ENCODE measurements at regions not wholly inside any gene's neighbourhood (a gene's known extent, or its start where the extent isn't known, plus 50 kb on each side); places are given as distances from the start of the nearest gene placed in this dataset.

GRCh38 chr9:18346745-18347144 is 127.2 kb upstream of the ADAMTSL1 start:
- no peak overlapping the region for H3K56ac ChIP-seq (ENCODE audit: insufficient read length, low read depth, low read length)
- H3K79me2 ChIP-seq (ENCODE audit: insufficient read depth, low read length) = no peaks in the 10 kb centered on the region
- H4K5ac ChIP-seq (ENCODE audit: insufficient read length, low read depth, low read length) = no peak overlapping the region
- H2BK5ac ChIP-seq (ENCODE audit: insufficient read length, low read length) = no peak overlapping the region
- H3K14ac ChIP-seq (ENCODE audit: insufficient read depth, low read length) = no peak overlapping the region
- H3K4me2 ChIP-seq (ENCODE audit: insufficient read depth, insufficient read length, low read length) = no peak overlapping the region
- H2AK5ac ChIP-seq (ENCODE audit: insufficient read length, low read length) = no peak overlapping the region
- Mint-ChIP-seq H3K27me3 (ENCODE audit: low read depth) (no peaks in the 10 kb centered on the region), H3K4me3 (no peak overlapping the region), H3K36me3 (ENCODE audit: insufficient read depth in 1 of 3, low read depth in 3 of 3) (no peaks in the 10 kb centered on the region), H3K9me3 (no peaks in the 10 kb centered on the region), H3K4me1 (peaks cover 4 to 9% of the 10 kb centered on the region in 2 experiments; a peak in 3 of 4 replicates), H3K27ac (no peak overlapping the region)
- no peak overlapping the region for H2AFZ ChIP-seq (ENCODE audit: low read length)
- H3K23me2 ChIP-seq (ENCODE audit: insufficient read length, low read depth, low read length, poor library complexity, severe bottlenecking) = no peaks in the 10 kb centered on the region
- no peak overlapping the region for H3K9ac ChIP-seq (ENCODE audit: extremely low read depth, insufficient read length, low read length)
- no peak overlapping the region for H4K8ac ChIP-seq (replicated peaks; ENCODE audit: insufficient read length, low read depth, low read length)
- H3T11ph ChIP-seq (ENCODE audit: low read length) = no peak overlapping the region
- no CpG with 5 or more reads among the region's 3 CpGs for WGBS (ENCODE audit: extremely low coverage, insufficient read length, low lambda C conversion rate)
- H3K4me1 ChIP-seq (ENCODE audit: insufficient read depth, low read length) = no peaks in the 10 kb centered on the region
- no peaks in the 10 kb centered on the region for H4K20me1 ChIP-seq (ENCODE audit: control insufficient read depth, insufficient read depth, insufficient read length)
- no peak overlapping the region for H2BK15ac ChIP-seq (ENCODE audit: low read depth, low read length)
- H2BK120ac ChIP-seq (ENCODE audit: low read depth, low read length, poor library complexity, severe bottlenecking) = no peak overlapping the region
- H2BK20ac ChIP-seq (ENCODE audit: low read depth, low read length, poor library complexity, severe bottlenecking) = no peak overlapping the region
- TF ChIP-seq, protein P1, sequence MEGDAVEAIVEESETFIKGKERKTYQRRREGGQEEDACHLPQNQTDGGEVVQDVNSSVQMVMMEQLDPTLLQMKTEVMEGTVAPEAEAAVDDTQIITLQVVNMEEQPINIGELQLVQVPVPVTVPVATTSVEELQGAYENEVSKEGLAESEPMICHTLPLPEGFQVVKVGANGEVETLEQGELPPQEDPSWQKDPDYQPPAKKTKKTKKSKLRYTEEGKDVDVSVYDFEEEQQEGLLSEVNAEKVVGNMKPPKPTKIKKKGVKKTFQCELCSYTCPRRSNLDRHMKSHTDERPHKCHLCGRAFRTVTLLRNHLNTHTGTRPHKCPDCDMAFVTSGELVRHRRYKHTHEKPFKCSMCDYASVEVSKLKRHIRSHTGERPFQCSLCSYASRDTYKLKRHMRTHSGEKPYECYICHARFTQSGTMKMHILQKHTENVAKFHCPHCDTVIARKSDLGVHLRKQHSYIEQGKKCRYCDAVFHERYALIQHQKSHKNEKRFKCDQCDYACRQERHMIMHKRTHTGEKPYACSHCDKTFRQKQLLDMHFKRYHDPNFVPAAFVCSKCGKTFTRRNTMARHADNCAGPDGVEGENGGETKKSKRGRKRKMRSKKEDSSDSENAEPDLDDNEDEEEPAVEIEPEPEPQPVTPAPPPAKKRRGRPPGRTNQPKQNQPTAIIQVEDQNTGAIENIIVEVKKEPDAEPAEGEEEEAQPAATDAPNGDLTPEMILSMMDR (conservative IDR thresholded peaks at IDR 0.05) = no peak
- no peak overlapping the region for H3K18ac ChIP-seq (ENCODE audit: insufficient read length, low read depth, low read length)
- no peak overlapping the region for H3K23ac ChIP-seq (ENCODE audit: insufficient read length, low read depth, low read length)
- H3K4ac ChIP-seq (ENCODE audit: low read depth, low read length) = no peak overlapping the region
- no peaks in the 10 kb centered on the region for H3K27me3 ChIP-seq (ENCODE audit: insufficient read depth, low read length)
- no peaks in the 10 kb centered on the region for H3K79me1 ChIP-seq (ENCODE audit: insufficient read depth, low read depth, low read length, poor library complexity, severe bottlenecking)
- no peak for DNase-seq
- H3K27ac ChIP-seq (ENCODE audit: insufficient read length, low read depth, low read length) = no peak overlapping the region
- no peaks in the 10 kb centered on the region for H3K9me3 ChIP-seq (ENCODE audit: control insufficient read depth, low read depth, low read length)
- no peak overlapping the region for H4K91ac ChIP-seq (ENCODE audit: insufficient read length, low read depth, low read length)
- no peak overlapping the region for H2BK12ac ChIP-seq (ENCODE audit: insufficient read length, low read depth, low read length)
